ENCODE measurements at regions not wholly inside any gene's neighbourhood (a gene's known extent, or its start where the extent isn't known, plus 50 kb on each side); places are given as distances from the start of the nearest gene placed in this dataset.
"Not testable (repeated sequence)": the region's sequence is repeated elsewhere in the genome, so short reads cannot be mapped to it uniquely, and the experiment has no call there.

- DNase-seq, result no peak
Measured at GRCh38 chr13:73310366-73310765, 251.6 kb downstream of the KLF5 start.

- DNase-seq, result no peak
Measured at GRCh38 chr13:73307481-73307880, 248.7 kb downstream of the KLF5 start.

DNA sequence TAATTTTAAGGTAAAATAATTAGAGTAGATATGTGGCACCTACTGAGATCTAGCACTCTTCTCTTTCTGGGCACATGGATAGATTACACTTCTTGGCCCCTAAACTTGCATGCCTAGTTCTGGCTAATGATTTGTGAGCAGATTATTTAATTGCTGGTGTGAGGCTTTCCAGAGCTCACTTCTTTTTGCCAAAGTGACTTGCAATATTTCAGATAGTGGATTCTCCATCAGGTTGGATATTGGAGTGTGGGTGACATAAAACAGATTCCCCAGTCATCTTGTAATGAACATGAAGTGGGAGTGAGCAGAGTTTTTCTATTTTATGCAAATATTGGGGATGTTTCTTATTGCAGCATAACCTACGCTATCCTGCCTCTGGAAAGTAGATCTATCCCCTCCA is 247.9 kb downstream of the KLF5 start:
- no peak for DNase-seq

- DNase-seq, result no peak
Measured at GRCh38 chr13:73304442-73304841, 245.6 kb downstream of the KLF5 start.

- DNase-seq, result no peak
Measured at GRCh38 chr13:73303851-73304250, 245.0 kb downstream of the KLF5 start.

DNA sequence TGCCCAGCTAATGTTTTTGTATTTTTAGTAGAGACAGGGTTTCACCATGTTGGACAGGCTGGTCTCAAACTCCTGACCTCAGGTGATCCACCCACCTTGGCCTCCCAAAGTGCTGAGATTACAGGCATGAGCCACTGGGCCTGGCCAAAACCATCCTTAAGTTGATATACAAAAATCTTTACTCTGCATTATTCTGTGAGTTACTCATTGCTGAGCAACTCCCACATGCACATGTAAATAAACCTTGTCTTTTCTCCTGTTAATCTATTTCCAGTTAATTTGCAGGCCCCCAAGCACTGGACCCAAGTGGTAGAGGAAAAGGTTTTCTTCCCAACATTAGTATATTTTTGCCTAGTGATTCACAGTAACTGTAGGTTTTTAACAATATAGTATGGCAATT is 242.8 kb downstream of the KLF5 start:
- not testable (repeated sequence) for DNase-seq

GRCh38 chr13:73300718-73301425 is 242.1 kb downstream of the KLF5 start:
- DNase-seq, result no peak

GRCh38 chr13:73299787-73300186 is 241.0 kb downstream of the KLF5 start:
- no peak for DNase-seq

DNA sequence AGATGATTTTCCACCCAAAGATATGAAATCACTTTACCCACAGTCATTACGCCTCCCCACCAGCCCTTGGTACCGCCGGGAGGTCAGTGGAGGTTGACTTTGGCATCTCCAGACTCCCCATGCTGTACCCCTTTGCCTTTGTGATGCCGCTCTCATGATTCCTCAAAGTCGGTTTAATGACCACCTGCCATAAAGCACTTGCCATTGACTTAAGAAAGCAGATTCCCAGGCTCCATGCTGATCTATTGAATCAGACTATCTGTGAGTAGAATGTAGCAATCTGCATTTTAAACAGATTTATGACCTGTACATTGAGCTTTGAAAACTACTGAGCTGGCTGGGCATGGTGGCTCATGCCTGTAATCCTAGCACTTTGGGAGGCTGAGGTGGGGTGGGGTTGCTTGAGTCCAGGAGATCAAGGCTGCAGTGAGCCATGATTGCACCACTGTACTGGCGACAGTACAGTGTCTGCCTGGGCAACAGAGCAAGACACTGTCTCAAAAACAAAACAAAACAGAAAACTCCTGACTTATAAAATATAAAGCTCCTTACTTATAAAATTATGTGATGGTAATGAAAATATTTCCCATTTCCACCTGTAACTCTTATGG is 235.2 kb downstream of the KLF5 start:
- DNase-seq, result no peak

DNA sequence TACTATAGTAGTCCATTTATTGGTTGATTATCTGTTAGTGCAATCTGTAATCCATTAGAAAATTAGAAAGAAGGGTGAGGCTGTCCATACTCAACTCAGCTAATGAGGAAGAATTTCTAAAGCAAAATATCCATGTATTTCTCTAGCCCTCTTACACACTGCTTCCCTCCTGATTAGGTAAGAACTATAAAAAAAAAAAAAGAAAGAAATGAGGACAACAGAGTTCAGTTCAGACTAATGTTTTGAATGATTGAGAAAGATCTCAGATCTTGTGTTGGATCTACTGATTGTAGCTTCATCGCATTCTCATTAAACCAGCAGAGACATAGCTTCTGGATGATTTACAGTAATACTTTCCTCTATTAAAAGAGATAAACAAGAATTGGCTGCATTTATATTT is 233.3 kb downstream of the KLF5 start:
- DNase-seq, result no peak

- DNase-seq, result no peak
Measured at GRCh38 chr13:73290844-73291243, 232.0 kb downstream of the KLF5 start.

- DNase-seq, result no peak
Measured at GRCh38 chr13:73288596-73288995, 229.8 kb downstream of the KLF5 start.

GRCh38 chr13:73287831-73288230 is 229.0 kb downstream of the KLF5 start:
- no peak for DNase-seq

GRCh38 chr13:73286942-73287620 is 228.3 kb downstream of the KLF5 start:
- no peak for DNase-seq

GRCh38 chr13:73286177-73286576 is 227.4 kb downstream of the KLF5 start:
- DNase-seq, result no peak

DNA sequence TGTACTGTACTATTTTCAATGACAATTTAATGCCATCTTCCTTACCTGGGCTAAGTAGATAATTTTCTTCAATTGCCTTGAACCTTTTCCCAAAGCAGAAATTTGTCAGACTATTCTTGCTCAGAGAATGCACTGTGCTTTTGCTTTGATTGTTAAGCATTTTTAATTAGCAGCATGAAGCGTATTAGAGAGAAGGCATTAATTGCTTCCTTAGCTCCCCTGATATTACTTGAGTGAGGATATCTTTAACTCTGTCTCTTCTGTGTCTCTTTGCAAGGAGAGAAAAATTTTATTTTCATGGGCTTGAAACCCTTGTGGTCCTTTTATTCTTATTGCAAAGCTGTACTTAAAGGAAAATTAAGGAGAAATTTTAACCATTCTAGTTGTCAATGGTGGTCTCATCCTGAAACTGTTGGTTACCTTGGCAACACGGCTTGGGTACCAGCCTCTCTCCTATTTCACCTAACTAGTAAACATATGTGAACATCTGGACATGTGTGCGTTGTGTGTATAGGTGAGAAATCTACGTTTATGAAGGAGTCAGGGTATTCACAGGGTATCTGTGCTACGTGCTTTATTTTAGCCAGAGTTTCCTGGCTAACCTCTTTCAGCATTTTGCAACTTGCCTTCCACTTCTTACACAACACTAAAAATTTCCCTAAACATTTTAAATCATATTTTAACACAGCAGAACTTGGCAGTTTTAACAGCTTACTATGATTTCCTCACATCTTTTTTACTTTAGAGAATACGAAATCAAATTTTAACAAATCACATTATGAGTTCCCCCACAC is 225.5 kb downstream of the KLF5 start:
- DNase-seq, result no peak

DNA sequence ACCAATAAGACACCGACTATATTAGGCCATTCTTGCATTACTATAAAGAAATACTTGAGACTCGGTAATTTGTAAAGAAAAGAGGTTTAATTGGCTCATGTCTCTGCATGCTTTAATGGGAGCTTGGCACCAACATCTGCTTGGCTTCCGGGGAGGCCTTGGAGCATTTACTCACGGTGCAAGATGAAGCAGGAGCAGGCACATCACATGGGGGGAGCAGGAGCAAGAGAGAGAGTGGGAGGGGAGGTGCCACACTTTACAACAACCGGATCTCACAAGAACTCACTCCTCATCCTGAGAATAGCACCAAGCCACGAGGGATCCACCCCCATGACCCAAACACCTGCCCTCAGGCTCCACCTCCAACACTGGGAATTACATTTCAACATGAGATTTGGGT is 224.8 kb downstream of the KLF5 start:
- no peak for DNase-seq

DNA sequence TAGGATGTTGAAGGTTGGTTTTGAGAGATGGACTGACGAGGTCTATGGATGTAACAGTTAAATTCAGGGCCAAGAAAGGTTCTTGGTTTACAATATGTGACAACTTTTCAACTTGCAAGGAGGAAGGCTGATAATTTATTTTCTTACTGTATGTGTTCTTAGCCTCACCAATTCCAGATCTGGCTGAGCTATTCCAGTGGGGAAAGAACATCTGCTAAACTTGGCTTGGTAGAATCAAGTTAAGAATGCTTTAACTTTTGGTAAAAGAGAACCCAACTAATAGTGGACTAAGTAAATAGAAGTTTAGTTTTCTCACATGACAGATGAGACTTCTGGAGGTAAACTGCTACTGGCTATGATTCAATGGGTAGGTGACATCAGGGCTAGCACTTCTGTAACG is 222.9 kb downstream of the KLF5 start:
- DNase-seq, result no peak

GRCh38 chr13:73278186-73278585 is 219.4 kb downstream of the KLF5 start:
- DNase-seq, result no peak

GRCh38 chr13:73275163-73275562 is 216.4 kb downstream of the KLF5 start:
- DNase-seq, result no peak

GRCh38 chr13:73274147-73274546 is 215.3 kb downstream of the KLF5 start:
- DNase-seq, result no peak

GRCh38 chr13:73273745-73274144 is 214.9 kb downstream of the KLF5 start:
- no peak for DNase-seq

DNA sequence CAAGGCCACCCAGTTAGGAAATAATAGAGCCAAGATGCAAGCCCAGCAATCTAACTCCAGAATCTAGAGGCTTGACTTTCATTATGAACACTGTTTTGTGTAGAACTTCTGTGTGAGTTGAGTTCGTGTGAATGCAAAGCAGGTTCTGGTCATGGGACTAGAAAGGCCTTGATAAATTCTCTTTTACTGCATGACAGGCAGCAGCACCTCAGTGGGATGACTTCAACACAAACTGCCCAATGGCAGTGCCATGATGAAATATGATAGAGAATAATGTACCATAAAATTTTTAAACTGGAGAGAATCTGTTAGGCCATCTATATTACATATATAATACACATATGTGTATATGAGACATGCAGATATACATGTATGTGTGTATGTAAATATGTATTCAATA is 214.5 kb downstream of the KLF5 start:
- no peak for DNase-seq

GRCh38 chr13:73272831-73273230 is 214.0 kb downstream of the KLF5 start:
- DNase-seq, result no peak

Data from GF-D8 (cell line).